ENCODE measurements at regions not wholly inside any gene's neighbourhood (a gene's known extent, or its start where the extent isn't known, plus 50 kb on each side); places are given as distances from the start of the nearest gene placed in this dataset.

DNA sequence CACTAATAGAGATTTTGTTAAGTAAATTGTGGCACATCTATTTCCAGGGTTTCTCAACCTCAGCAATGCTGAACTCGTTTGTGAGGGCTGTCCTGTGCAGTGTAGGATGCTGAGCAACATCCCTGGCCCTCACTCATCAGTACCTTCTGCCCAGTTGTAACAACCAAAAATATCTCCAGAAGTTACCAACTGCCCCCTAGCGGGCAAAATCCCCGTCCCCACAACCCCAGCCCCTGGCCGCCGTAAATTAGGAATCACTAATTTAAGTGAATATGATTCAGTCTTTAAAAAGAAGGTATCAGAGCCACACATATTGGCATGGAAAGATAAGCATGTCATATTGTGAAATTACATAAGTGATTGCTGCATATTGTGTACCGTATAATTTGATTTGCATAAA, 123.4 kb downstream of the ASB9 start:
- no peaks in the 10 kb centered on the region for H3K36me3 ChIP-seq
- H3K9me3 ChIP-seq (replicated peaks) = no peaks in the 10 kb centered on the region
- H3K27ac ChIP-seq = no peak overlapping the region
- H3K27me3 ChIP-seq (replicated peaks) = no peaks in the 10 kb centered on the region
- peak in 1 of 2 experiments; percentile 40 for DNase-seq (ENCODE audit: low read depth in 1 of 2, low spot score in 2 of 2)
- no peaks in the 10 kb centered on the region for H3K4me1 ChIP-seq (replicated peaks)
- no peak overlapping the region for H3K4me3 ChIP-seq

DNA sequence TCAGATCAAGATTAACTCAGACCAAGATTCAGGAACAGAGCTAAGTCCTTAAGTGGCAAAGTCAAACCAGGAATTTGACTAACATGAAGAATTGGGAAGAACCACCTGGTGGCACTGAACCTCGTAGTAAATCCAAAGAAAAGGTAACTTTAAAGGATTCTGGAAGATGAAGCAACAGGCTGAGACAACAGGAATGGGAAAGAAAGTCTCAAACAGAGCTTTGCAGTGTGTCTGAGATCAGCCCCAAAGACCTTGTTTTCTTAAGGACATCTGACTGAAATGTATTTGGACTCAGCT, 126.1 kb downstream of the ASB9 start:
- DNase-seq (ENCODE audit: low read depth in 1 of 2, low spot score in 2 of 2) = no peak
- Histone ChIP-seq H3K27ac (no peak overlapping the region), H3K36me3 (no peaks in the 10 kb centered on the region), H3K4me1 (replicated peaks) (no peaks in the 10 kb centered on the region), H3K9me3 (replicated peaks) (no peaks in the 10 kb centered on the region), H3K4me3 (no peak overlapping the region), H3K27me3 (replicated peaks) (no peaks in the 10 kb centered on the region)

- Histone ChIP-seq H3K9me3 (replicated peaks) (no peaks in the 10 kb centered on the region), H3K36me3 (no peaks in the 10 kb centered on the region), H3K27ac (no peak overlapping the region), H3K4me1 (replicated peaks) (no peaks in the 10 kb centered on the region), H3K27me3 (replicated peaks) (no peaks in the 10 kb centered on the region), H3K4me3 (no peak overlapping the region)
- peak; percentile 27 to 37 for DNase-seq (ENCODE audit: low read depth in 1 of 2, low spot score in 2 of 2)
Observed at GRCh38 chrX:15143050-15143824, 126.6 kb downstream of the ASB9 start.

- Histone ChIP-seq H3K36me3 (no peaks in the 10 kb centered on the region), H3K27ac (no peak overlapping the region), H3K4me1 (replicated peaks) (no peaks in the 10 kb centered on the region), H3K4me3 (no peak overlapping the region), H3K27me3 (replicated peaks) (no peaks in the 10 kb centered on the region), H3K9me3 (replicated peaks) (no peaks in the 10 kb centered on the region)
- DNase-seq (ENCODE audit: low read depth in 1 of 2, low spot score in 2 of 2) = no peak
Observed at GRCh38 chrX:15142084-15142715, 127.7 kb downstream of the ASB9 start.

GRCh38 chrX:15136795-15137194, 133.1 kb downstream of the ASB9 start:
- H3K27ac ChIP-seq = no peak overlapping the region
- DNase-seq (ENCODE audit: low read depth in 1 of 2, low spot score in 2 of 2) = no peak
- no peak overlapping the region for H3K4me3 ChIP-seq
- H3K36me3 ChIP-seq = no peaks in the 10 kb centered on the region
- H3K27me3 ChIP-seq (replicated peaks) = no peaks in the 10 kb centered on the region
- no peaks in the 10 kb centered on the region for H3K4me1 ChIP-seq (replicated peaks)
- no peaks in the 10 kb centered on the region for H3K9me3 ChIP-seq (replicated peaks)

DNA sequence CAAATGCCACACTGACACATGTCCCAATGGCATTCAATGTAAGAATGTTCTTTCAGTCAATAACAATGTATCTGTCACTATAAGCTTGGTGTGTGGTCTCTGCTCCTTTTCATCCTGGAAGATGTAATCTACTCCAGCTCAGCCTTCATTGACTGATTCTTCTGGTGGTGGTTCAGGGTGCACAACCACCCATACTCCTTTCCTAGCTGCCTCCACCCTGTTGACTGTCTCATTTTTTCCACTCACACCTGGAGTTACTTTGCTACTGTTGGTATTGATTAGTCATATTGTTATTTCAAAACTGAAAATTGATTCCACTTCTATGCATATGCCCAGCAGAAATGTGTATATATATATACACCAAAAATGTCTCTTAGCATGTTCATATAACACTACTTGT, 140.5 kb downstream of the ASB9 start:
- H3K4me3 ChIP-seq = no peak overlapping the region
- H3K9me3 ChIP-seq (replicated peaks) = no peaks in the 10 kb centered on the region
- H3K4me1 ChIP-seq (replicated peaks) = no peaks in the 10 kb centered on the region
- no peaks in the 10 kb centered on the region for H3K36me3 ChIP-seq
- no peaks in the 10 kb centered on the region for H3K27me3 ChIP-seq (replicated peaks)
- DNase-seq (ENCODE audit: low read depth in 1 of 2, low spot score in 2 of 2) = no peak
- no peak overlapping the region for H3K27ac ChIP-seq

DNA sequence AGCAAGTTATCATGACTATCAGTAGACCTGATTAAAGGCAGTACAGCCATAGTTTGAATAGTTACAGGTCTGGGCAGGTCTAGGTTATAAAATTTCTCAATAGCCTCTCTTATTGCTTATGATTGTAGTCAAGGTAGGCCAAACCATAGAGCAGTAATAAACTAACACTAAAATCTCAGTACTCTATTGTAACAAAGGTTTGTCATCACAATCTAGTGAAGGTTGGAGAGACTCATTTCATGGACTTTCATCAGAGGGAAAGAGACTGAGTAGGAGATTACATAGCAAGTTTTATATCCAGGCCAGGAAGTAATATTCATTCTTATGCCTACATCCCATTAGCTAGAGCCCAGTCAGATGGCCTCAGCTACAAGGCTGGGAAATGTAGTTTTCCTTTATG, 141.0 kb downstream of the ASB9 start:
- Histone ChIP-seq H3K36me3 (no peaks in the 10 kb centered on the region), H3K9me3 (replicated peaks) (no peaks in the 10 kb centered on the region), H3K27me3 (replicated peaks) (no peaks in the 10 kb centered on the region), H3K4me1 (replicated peaks) (no peaks in the 10 kb centered on the region), H3K27ac (no peak overlapping the region), H3K4me3 (no peak overlapping the region)
- DNase-seq (ENCODE audit: low read depth in 1 of 2, low spot score in 2 of 2) = no peak

DNA sequence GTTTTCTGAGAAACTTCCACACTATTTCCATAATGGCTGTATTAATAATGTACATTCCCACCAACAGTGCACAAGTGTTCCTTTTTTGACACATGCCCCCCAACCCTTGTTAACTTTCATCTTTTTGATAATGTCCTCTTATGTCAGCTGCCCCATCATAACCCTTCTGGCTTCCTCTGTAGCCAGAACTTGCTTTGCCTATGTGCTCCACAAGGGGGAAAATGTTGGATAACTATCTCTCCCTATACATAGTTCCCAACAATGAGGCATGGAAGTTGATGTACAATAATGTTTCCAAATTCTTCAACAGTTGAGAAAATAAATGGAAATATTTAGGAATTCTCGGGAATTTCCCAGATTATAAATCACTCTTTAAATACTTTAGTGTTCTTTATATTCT, 142.9 kb downstream of the ASB9 start:
- H3K9me3 ChIP-seq (replicated peaks) = no peaks in the 10 kb centered on the region
- no peaks in the 10 kb centered on the region for H3K4me1 ChIP-seq (replicated peaks)
- no peaks in the 10 kb centered on the region for H3K36me3 ChIP-seq
- no peak overlapping the region for H3K27ac ChIP-seq
- no peaks in the 10 kb centered on the region for H3K27me3 ChIP-seq (replicated peaks)
- DNase-seq (ENCODE audit: low read depth in 1 of 2, low spot score in 2 of 2) = no peak
- H3K4me3 ChIP-seq = no peak overlapping the region

DNA sequence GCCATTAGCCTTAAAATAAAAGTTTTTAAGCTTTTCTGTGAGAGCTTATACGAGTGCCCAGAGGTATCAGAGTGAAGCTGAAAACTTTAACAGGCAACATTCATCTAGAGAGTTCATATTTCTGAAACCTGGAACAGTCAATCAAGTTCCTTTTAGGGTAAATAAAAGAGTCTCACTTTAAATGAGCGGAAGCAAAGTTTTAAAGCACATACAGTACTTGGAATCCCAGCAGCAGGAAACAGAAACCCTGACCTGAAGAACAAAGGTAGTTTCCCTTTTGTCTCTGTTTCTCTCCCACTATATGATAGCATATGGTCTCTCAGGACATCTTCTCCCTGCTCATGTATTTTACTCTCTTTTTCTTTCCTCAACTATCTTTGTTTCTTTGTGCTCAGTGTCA, 153.0 kb downstream of the ASB9 start:
- Histone ChIP-seq H3K27ac (no peak overlapping the region), H3K36me3 (no peaks in the 10 kb centered on the region), H3K27me3 (replicated peaks) (no peaks in the 10 kb centered on the region), H3K4me3 (no peak overlapping the region), H3K9me3 (replicated peaks) (no peaks in the 10 kb centered on the region), H3K4me1 (replicated peaks) (no peaks in the 10 kb centered on the region)
- DNase-seq (ENCODE audit: low read depth in 1 of 2, low spot score in 2 of 2) = no peak

GRCh38 chrX:15114743-15115566, 154.9 kb downstream of the ASB9 start:
- Histone ChIP-seq H3K36me3 (no peaks in the 10 kb centered on the region), H3K4me3 (no peak overlapping the region), H3K27me3 (replicated peaks) (no peaks in the 10 kb centered on the region), H3K4me1 (replicated peaks) (no peaks in the 10 kb centered on the region), H3K9me3 (replicated peaks) (no peaks in the 10 kb centered on the region), H3K27ac (no peak overlapping the region)
- no peak for DNase-seq (ENCODE audit: low read depth in 1 of 2, low spot score in 2 of 2)

GRCh38 chrX:15107367-15107988, 162.4 kb downstream of the ASB9 start:
- H3K4me1 ChIP-seq (replicated peaks) = no peaks in the 10 kb centered on the region
- no peaks in the 10 kb centered on the region for H3K9me3 ChIP-seq (replicated peaks)
- H3K27me3 ChIP-seq (replicated peaks) = no peaks in the 10 kb centered on the region
- no peak for DNase-seq (ENCODE audit: low read depth in 1 of 2, low spot score in 2 of 2)
- H3K27ac ChIP-seq = no peak overlapping the region
- no peaks in the 10 kb centered on the region for H3K36me3 ChIP-seq
- no peak overlapping the region for H3K4me3 ChIP-seq

GRCh38 chrX:15098505-15098904, 171.4 kb downstream of the ASB9 start:
- no peaks in the 10 kb centered on the region for H3K4me1 ChIP-seq (replicated peaks)
- no peak overlapping the region for H3K4me3 ChIP-seq
- H3K27ac ChIP-seq = no peak overlapping the region
- no peaks in the 10 kb centered on the region for H3K9me3 ChIP-seq (replicated peaks)
- no peaks in the 10 kb centered on the region for H3K36me3 ChIP-seq
- DNase-seq (ENCODE audit: low read depth in 1 of 2, low spot score in 2 of 2) = no peak
- H3K27me3 ChIP-seq (replicated peaks) = no peaks in the 10 kb centered on the region

- no peaks in the 10 kb centered on the region for H3K4me1 ChIP-seq (replicated peaks)
- H3K4me3 ChIP-seq = no peak overlapping the region
- H3K9me3 ChIP-seq (replicated peaks) = no peaks in the 10 kb centered on the region
- no peaks in the 10 kb centered on the region for H3K36me3 ChIP-seq
- H3K27ac ChIP-seq = no peak overlapping the region
- DNase-seq (ENCODE audit: low read depth in 1 of 2, low spot score in 2 of 2) = no peak
- H3K27me3 ChIP-seq (replicated peaks) = no peaks in the 10 kb centered on the region
Observed at GRCh38 chrX:15087747-15088146, 182.1 kb downstream of the ASB9 start.

DNA sequence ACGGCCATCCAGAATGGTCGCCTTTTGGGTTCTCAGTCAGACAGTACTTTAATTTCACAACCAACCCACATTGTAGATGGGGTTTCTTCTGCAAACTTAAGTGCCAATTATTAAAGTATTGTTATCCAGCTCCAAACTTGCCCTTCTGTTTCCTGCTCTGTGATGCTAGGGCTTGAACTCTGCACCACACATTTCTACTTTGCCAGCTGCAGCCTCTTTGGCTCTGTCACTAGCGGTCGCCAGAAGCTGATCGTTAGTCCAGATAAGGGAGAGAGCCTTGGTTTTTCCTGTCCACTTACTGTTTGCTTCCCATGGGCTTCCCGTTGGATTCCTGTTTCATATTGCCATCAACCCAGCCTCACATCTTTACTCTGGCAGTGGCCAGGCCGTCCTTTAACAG, 196.6 kb downstream of the ASB9 start:
- Histone ChIP-seq H3K4me1 (replicated peaks) (no peaks in the 10 kb centered on the region), H3K9me3 (replicated peaks) (no peaks in the 10 kb centered on the region), H3K4me3 (no peak overlapping the region), H3K27me3 (replicated peaks) (no peaks in the 10 kb centered on the region), H3K27ac (no peak overlapping the region), H3K36me3 (no peaks in the 10 kb centered on the region)
- no peak for DNase-seq (ENCODE audit: low read depth in 1 of 2, low spot score in 2 of 2)

All from SJSA1 (cell line).